Endothelial cell (in vitro differentiated cells): ENCODE measurements at regions not wholly inside any gene's neighbourhood (a gene's known extent, or its start where the extent isn't known, plus 50 kb on each side); places are given as distances from the start of the nearest gene placed in this dataset.

Experiments used
- DNase-seq: peaks from one replicate; pipeline ENCODE4 v3.0.0; 2021; ENCODE audit warnings: low spot score
- H3K27ac Mint-ChIP-seq: one replicate; pipeline ENCODE4 v1.8.0; 2021; ENCODE audit warnings: mixed read lengths, inconsistent platforms; ENCODE audit not compliant: unreplicated experiment
- H3K27me3 Mint-ChIP-seq: one replicate; pipeline ENCODE4 v1.8.0; 2021; ENCODE audit warnings: mild to moderate bottlenecking, moderate library complexity, mixed read lengths, inconsistent platforms; ENCODE audit not compliant: unreplicated experiment
- H3K36me3 Mint-ChIP-seq: one replicate; pipeline ENCODE4 v1.8.0; 2021; ENCODE audit warnings: mild to moderate bottlenecking, low read depth, mixed read lengths, inconsistent platforms; ENCODE audit not compliant: unreplicated experiment
- H3K4me1 Mint-ChIP-seq: one replicate; pipeline ENCODE4 v1.8.0; 2021; ENCODE audit warnings: mild to moderate bottlenecking, mixed read lengths, inconsistent platforms; ENCODE audit not compliant: unreplicated experiment
- H3K4me3 Mint-ChIP-seq: one replicate; pipeline ENCODE4 v1.8.0; 2021; ENCODE audit warnings: mild to moderate bottlenecking, mixed read lengths, inconsistent platforms; ENCODE audit not compliant: unreplicated experiment
- H3K9me3 Mint-ChIP-seq: one replicate; pipeline ENCODE4 v1.8.0; 2021; ENCODE audit warnings: mixed read lengths, inconsistent platforms; ENCODE audit not compliant: unreplicated experiment
- CTCF ChIP-seq: fragments of 200-600 bp; sonication (generic); IDR thresholded peaks from one replicate; pipeline ENCODE4 v1.5.0; 2021; ENCODE audit warnings: antibody characterized with exemption; ENCODE audit not compliant: unreplicated experiment

GRCh38 chr5:2306711-2307110 lies 424.0 kb upstream of the IRX4 start:
- Mint-ChIP-seq H3K9me3 (peaks cover 10% of the 10 kb centered on the region), H3K27me3 (peaks cover 3% of the 10 kb centered on the region), H3K27ac (no peak overlapping the region), H3K4me1 (no peaks in the 10 kb centered on the region), H3K4me3 (no peak overlapping the region), H3K36me3 (peaks cover 6% of the 10 kb centered on the region)
- no peak for TF ChIP-seq CTCF
- no peak for DNase-seq

GRCh38 chr5:2303431-2304100 lies 420.8 kb upstream of the IRX4 start:
- Mint-ChIP-seq H3K36me3 (no peaks in the 10 kb centered on the region), H3K4me3 (no peak overlapping the region), H3K27me3 (no peaks in the 10 kb centered on the region), H3K27ac (no peak overlapping the region), H3K4me1 (peaks cover 5% of the 10 kb centered on the region), H3K9me3 (no peaks in the 10 kb centered on the region)
- DNase-seq = no peak
- TF ChIP-seq CTCF = no peak

GRCh38 chr5:2302169-2302568 lies 419.4 kb upstream of the IRX4 start:
- Mint-ChIP-seq H3K9me3 (no peaks in the 10 kb centered on the region), H3K4me3 (no peak overlapping the region), H3K27me3 (peaks cover 2% of the 10 kb centered on the region), H3K27ac (no peak overlapping the region), H3K4me1 (peaks cover 5% of the 10 kb centered on the region), H3K36me3 (no peaks in the 10 kb centered on the region)
- TF ChIP-seq CTCF = no peak
- DNase-seq = no peak

GRCh38 chr5:2300861-2301574 lies 418.3 kb upstream of the IRX4 start:
- H3K9me3 Mint-ChIP-seq = peaks cover 4% of the 10 kb centered on the region
- H3K27ac Mint-ChIP-seq = no peak overlapping the region
- H3K4me3 Mint-ChIP-seq = no peak overlapping the region
- H3K36me3 Mint-ChIP-seq = no peaks in the 10 kb centered on the region
- H3K27me3 Mint-ChIP-seq = peaks cover 2% of the 10 kb centered on the region
- peaks cover 5% of the 10 kb centered on the region for H3K4me1 Mint-ChIP-seq
- TF ChIP-seq CTCF = no peak
- DNase-seq = no peak

- H3K36me3 Mint-ChIP-seq = no peaks in the 10 kb centered on the region
- no peak for TF ChIP-seq CTCF
- peaks cover 2% of the 10 kb centered on the region for H3K27me3 Mint-ChIP-seq
- H3K27ac Mint-ChIP-seq = no peak overlapping the region
- H3K4me1 Mint-ChIP-seq = peaks cover 5% of the 10 kb centered on the region
- H3K9me3 Mint-ChIP-seq = peaks cover 6% of the 10 kb centered on the region
- DNase-seq = no peak
- no peak overlapping the region for H3K4me3 Mint-ChIP-seq
Observed at GRCh38 chr5:2300421-2300820, 417.7 kb upstream of the IRX4 start.
